Activated CD8-positive, alpha-beta T cell treated with anti-CD3 and anti-CD28 coated beads, Interleukin-2, amount 10 ng/mL, durations not matched to agents 7 days and 5 days (primary cell): ENCODE measurements at regions not wholly inside any gene's neighbourhood (a gene's known extent, or its start where the extent isn't known, plus 50 kb on each side); places are given as distances from the start of the nearest gene placed in this dataset.

ENCODE experiments used
- ATAC-seq: fragments of 150-1000 bp; cut with Tn5 transposase; one replicate; pipeline ENCODE4 v1.10.0; 2021; ENCODE audit warnings: moderate library complexity
- CTCF ChIA-PET: fragments of 350-600 bp; sonication (Branson Sonifier 250); formaldehyde crosslinking; loops from one replicate; lab custom pipeline; 2021; ENCODE audit warnings: antibody characterized with exemption; lab: Charles Lee
- POLR2A ChIA-PET: fragments of 350-600 bp; sonication (Branson Sonifier 250); formaldehyde crosslinking; loops from one replicate; lab custom pipeline; 2021; ENCODE audit warnings: antibody characterized with exemption; lab: Charles Lee
- DNase-seq: peaks from one replicate; pipeline ENCODE4 v3.0.0-alpha.2; 2020
- H3K27ac Mint-ChIP-seq: one replicate; pipeline ENCODE4 v1.8.0; 2021; ENCODE audit warnings: mild to moderate bottlenecking, mixed read lengths
- H3K27me3 Mint-ChIP-seq: one replicate; pipeline ENCODE4 v1.8.0; 2021; ENCODE audit warnings: low read depth, mixed read lengths
- H3K36me3 Mint-ChIP-seq: one replicate; pipeline ENCODE4 v1.8.0; 2021; ENCODE audit warnings: low read depth, mixed read lengths
- H3K4me1 Mint-ChIP-seq: one replicate; pipeline ENCODE4 v1.8.0; 2021; ENCODE audit warnings: low read depth, mixed read lengths
- H3K4me3 Mint-ChIP-seq: one replicate; pipeline ENCODE4 v1.8.0; 2021; ENCODE audit warnings: mild to moderate bottlenecking, mixed read lengths
- H3K9me3 Mint-ChIP-seq: one replicate; pipeline ENCODE4 v1.8.0; 2022; ENCODE audit warnings: mixed read lengths; ENCODE audit not compliant: insufficient read depth

DNA sequence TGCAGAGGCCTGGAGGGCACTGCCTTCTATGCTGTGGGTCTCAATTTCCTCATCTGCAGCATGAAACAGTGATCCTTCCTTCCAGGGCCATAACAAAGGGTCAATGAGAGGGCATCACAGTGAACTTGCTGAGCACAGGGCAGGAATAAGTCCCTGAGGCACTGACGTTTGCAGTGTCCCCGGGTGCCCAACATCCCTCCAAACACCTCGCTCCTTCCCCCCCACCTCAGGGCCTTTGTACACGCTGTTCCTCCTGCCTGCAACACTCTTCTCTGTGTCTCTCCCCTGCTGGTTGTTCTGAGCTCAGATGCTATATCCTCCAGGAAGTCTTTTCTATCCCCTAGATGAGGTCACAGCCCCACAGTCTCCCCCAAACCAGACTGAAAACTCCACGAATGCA, 59.7 kb upstream of the TCF20 start:
- no peaks in the 10 kb centered on the region for H3K27me3 Mint-ChIP-seq
- CTCF ChIA-PET: no interaction called here
- ATAC-seq: no peak
- no peaks in the 10 kb centered on the region for H3K9me3 Mint-ChIP-seq
- POLR2A ChIA-PET: no interaction called here
- no peaks in the 10 kb centered on the region for H3K36me3 Mint-ChIP-seq
- H3K27ac Mint-ChIP-seq: no peak overlapping the region
- DNase-seq: no peak
- no peak overlapping the region for H3K4me3 Mint-ChIP-seq
- peaks cover 19% of the 10 kb centered on the region for H3K4me1 Mint-ChIP-seq

DNA sequence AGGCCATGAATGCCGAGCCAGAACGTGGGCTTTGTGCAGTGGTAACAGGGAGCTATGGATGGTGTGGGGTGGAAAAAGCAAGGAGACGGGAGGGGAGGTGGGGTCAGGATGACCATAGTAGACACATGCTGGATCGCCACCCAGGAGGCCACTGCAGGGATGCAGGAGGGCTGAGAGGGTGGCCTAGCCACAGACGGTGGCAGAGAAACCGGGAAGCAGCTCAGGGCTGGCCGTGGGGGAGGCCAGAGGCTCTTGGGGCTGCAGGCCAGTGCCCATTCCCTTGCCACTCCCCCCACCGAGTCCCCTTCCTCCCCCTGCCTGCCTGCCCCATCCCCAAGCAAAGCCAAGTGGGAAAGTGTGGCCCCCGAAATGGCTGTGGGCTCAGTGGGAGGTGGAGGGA, 59.1 kb upstream of the TCF20 start:
- DNase-seq (no peak), ATAC-seq (no peak)
- peaks cover 3% of the 10 kb centered on the region for H3K9me3 Mint-ChIP-seq
- no peaks in the 10 kb centered on the region for H3K27me3 Mint-ChIP-seq
- peaks cover 25% of the 10 kb centered on the region for H3K4me1 Mint-ChIP-seq
- POLR2A ChIA-PET: no interaction called here
- H3K36me3 Mint-ChIP-seq: peaks cover 2% of the 10 kb centered on the region
- no peak overlapping the region for H3K27ac Mint-ChIP-seq
- CTCF ChIA-PET: no interaction called here
- H3K4me3 Mint-ChIP-seq: no peak overlapping the region

DNA sequence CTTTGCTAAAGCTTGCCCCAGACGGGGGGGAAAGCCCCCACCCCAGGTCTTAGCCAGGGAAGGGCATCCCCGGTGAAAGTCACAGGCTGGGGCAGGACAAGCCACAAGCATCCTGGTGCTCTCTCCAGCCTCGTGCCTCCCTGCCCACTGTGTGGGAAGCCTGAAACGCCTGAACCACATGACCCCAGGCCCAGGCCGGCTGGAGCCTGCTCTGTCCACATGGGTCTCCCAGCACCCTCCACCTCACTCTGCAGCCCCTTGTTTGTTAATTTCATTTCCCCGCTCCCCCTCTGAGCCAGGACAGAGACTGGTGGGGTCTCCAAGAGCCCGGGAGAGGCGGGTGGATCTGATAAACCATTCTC, 58.3 kb upstream of the TCF20 start:
- Mint-ChIP-seq H3K27ac (no peak overlapping the region), H3K9me3 (peaks cover 6% of the 10 kb centered on the region), H3K36me3 (peaks cover 4% of the 10 kb centered on the region), H3K4me1 (peaks cover 31% of the 10 kb centered on the region), H3K27me3 (no peaks in the 10 kb centered on the region), H3K4me3 (no peak overlapping the region)
- DNase-seq (no peak), ATAC-seq (no peak)
- ChIA-PET CTCF (no interaction called here), POLR2A (no interaction called here)

DNA sequence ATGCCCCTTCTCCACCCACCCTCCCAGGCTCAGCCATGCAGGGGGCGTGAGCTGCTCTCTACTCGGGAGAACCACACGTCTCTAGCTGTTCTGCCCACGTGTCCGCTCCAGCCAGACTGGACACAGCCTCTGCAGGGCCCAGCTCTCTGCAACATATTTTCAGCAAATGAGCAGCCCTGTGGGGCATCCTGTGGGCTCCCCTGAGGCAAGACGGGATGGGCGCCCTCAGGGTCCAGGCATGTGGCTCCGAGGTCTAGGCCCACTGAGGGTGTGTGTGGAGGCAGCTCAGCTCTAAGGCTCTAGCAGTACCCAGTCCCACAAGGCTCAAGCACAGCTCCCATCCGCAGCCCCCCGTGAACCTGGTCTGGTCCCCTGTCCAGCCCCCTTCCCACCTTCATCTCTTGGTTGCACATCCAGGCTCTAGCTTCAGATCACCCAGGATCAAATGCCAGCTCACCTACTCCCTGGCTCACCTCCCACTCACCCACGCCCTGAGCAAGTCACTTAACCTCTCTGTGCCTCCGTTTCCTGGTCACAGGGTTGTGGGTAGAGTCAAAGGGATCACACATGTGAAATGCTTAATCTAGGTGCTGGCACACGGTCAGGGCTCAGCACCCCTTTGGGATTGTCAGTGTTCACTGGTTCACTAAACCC, 57.8 kb upstream of the TCF20 start:
- Mint-ChIP-seq H3K36me3 (peaks cover 7% of the 10 kb centered on the region), H3K27ac (no peak overlapping the region), H3K9me3 (peaks cover 9% of the 10 kb centered on the region), H3K27me3 (no peaks in the 10 kb centered on the region), H3K4me3 (no peak overlapping the region), H3K4me1 (peaks cover 31% of the 10 kb centered on the region)
- DNase-seq (no peak), ATAC-seq (no peak)
- ChIA-PET CTCF (no interaction called here), POLR2A (no interaction called here)

DNA sequence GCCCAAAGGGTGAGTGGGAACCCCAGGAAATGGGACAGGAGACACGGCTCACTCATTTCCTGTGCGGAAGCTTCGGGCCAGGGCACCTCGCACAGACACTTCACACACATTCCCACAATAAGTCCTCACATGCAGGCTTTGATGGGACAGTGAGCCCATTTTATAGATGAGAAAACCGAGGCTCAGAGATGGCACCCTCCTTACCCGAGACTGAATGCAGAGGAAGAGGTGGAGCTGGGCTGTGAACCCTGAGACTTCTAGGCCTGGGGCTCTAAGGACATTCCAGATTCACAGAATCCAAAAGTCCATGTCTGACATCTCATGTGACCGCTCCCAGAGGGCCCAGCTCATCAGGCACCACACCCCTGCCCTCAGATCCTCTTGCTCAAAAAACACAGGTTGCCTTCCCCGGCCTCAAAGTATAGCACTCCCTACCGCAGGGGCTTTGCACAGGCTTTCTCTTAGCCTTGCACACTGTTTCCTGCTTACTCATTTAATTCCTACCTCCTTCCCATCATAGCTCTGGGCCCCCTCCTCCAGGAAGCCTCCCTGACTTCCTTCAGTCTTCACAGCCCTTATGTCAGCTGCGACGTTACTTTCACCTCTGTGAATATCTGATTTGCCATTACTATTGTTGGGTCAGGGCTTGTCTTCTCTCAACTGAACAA, 57.1 kb upstream of the TCF20 start:
- Mint-ChIP-seq H3K27me3 (no peaks in the 10 kb centered on the region), H3K4me1 (peaks cover 31% of the 10 kb centered on the region), H3K36me3 (peaks cover 7% of the 10 kb centered on the region), H3K27ac (no peak overlapping the region), H3K9me3 (peaks cover 9% of the 10 kb centered on the region), H3K4me3 (no peak overlapping the region)
- ChIA-PET POLR2A (no interaction called here), CTCF (no interaction called here)
- no peak for DNase-seq
- ATAC-seq: no peak

DNA sequence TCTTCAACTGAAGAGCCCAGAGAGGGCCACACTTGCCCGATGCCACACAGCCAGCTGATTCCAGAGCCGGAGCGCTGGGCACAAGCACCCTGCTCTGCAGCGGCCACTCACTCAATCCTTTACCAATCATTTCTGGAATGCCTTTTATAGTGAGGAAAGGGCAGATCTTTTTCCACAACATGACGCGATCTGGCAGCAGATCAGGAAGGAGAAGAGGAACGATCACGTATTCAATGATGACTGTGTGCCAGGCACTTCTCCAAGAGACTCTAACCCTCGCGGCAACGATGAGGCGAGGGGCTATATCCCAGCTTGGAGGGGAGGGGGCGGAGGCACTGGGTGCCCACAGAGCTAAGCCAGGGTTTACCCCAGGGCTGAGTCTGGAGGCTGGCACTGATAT, 56.3 kb upstream of the TCF20 start:
- peaks cover 9% of the 10 kb centered on the region for H3K9me3 Mint-ChIP-seq
- no peak for DNase-seq
- no peaks in the 10 kb centered on the region for H3K27me3 Mint-ChIP-seq
- ATAC-seq: no peak
- ChIA-PET CTCF (no interaction called here), POLR2A (no interaction called here)
- H3K4me1 Mint-ChIP-seq: peaks cover 31% of the 10 kb centered on the region
- H3K27ac Mint-ChIP-seq: no peak overlapping the region
- H3K36me3 Mint-ChIP-seq: peaks cover 7% of the 10 kb centered on the region
- no peak overlapping the region for H3K4me3 Mint-ChIP-seq

DNA sequence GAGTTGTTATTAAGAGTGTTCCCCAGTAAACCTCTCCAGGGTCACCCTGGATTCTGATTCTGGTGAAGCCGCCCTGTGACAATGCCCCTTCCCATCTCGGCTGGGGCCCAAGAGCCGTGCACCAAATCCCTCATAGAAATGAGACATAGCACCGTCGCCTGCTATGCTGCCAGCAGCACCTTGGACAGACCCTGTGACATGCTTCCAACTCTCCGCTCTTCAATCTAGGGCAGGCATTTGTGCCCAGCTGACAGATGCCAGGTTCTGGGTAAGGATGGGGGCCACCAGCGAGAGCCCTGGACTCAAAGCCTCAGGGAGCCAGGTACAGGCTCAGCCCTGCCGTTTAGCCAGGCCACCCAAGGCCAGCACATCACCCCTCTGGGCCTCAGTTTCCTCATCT, 55.8 kb upstream of the TCF20 start:
- no peak for ATAC-seq
- DNase-seq: no peak
- ChIA-PET POLR2A (no interaction called here), CTCF (no interaction called here)
- Mint-ChIP-seq H3K36me3 (peaks cover 7% of the 10 kb centered on the region), H3K4me3 (no peak overlapping the region), H3K4me1 (peaks cover 31% of the 10 kb centered on the region), H3K27ac (no peak overlapping the region), H3K9me3 (peaks cover 9% of the 10 kb centered on the region), H3K27me3 (no peaks in the 10 kb centered on the region)

DNA sequence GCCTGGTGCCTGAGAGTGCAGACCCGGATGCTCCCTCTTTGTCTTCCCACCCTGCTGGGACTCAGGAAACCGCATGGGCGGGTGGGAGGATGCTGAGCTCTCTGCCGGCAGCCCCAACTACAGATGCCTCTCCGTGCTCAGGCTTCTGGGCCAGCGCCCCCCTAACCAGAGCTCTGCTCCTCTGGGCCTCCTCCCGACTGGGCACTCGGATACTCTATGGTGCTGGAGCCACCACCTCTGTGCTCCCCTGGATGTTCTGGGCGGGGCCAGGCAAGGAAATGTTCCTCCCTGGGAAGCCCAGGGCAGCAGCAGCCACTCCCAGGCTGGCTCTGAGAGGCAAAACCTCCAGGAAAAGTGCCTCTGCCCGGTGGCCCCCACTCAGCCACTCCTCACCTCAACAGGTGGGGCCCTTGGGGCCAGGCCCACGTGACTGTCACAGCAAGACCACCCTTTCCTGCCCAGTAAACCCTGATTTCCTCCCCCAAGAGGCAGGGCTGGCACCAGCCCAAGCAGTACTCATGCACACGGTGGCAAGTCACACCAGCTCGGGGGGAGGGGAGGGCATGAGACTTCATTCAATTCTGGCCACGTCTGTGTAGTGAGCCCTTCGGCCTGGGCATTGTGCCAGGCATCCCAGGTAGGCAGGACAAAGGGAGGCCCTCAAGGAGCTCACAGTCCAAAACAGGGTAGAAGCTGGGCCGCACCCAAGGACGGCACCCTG, 54.7 kb upstream of the TCF20 start:
- ChIA-PET POLR2A (no interaction called here), CTCF (no interaction called here)
- H3K36me3 Mint-ChIP-seq: peaks cover 7% of the 10 kb centered on the region
- H3K9me3 Mint-ChIP-seq: peaks cover 9% of the 10 kb centered on the region
- ATAC-seq: peak; percentile 52
- H3K4me3 Mint-ChIP-seq: no peak overlapping the region
- no peaks in the 10 kb centered on the region for H3K27me3 Mint-ChIP-seq
- DNase-seq: no peak
- no peak overlapping the region for H3K27ac Mint-ChIP-seq
- H3K4me1 Mint-ChIP-seq: peaks cover 31% of the 10 kb centered on the region

DNA sequence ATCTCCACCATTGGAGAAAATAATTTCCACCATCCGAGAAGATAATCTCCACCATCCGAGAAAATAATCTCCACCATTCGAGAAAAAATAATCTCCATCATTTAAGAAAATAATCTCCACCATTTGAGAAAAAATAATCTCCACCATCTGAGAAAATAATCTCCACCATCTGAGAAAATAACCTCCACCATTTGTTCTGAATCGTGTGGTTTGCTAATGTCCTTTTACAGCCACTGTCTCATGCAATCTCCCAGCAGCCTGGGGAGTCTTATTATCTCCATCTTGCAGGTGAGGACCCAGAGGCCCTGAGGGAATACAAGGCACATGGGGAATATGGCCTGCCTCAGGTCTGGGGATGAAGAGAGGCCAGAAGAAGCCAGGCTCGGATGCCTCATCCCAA, 54.1 kb upstream of the TCF20 start:
- CTCF ChIA-PET: no interaction called here
- POLR2A ChIA-PET: no interaction called here
- H3K27ac Mint-ChIP-seq: peak overlapping the region; percentile 73
- no peaks in the 10 kb centered on the region for H3K27me3 Mint-ChIP-seq
- H3K9me3 Mint-ChIP-seq: peaks cover 9% of the 10 kb centered on the region
- H3K36me3 Mint-ChIP-seq: peaks cover 7% of the 10 kb centered on the region
- peak overlapping the region; percentile 3 for H3K4me3 Mint-ChIP-seq
- H3K4me1 Mint-ChIP-seq: peaks cover 31% of the 10 kb centered on the region
- no peak for DNase-seq
- ATAC-seq: no peak

DNA sequence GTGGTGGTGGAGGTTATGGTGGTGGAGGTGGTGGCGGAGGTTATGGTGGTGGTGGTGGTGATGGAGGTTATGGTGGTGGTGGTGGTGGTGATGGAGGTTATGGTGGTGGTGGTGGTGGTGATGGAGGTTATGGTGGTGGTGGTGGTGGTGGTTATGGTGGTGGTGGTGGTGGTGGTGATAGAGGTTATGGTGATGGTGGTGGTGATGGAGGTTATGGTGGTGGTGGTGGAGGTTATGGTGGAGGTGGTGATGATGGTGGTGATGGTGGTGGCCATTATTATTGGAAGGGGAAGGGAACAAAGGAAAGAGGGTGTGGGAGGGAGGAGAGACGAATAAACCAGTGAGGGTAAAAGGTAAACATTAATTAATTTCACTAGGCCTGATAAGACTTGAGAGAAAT, 53.5 kb upstream of the TCF20 start:
- DNase-seq (no peak), ATAC-seq (no peak)
- Mint-ChIP-seq H3K9me3 (peaks cover 9% of the 10 kb centered on the region), H3K4me3 (no peak overlapping the region), H3K36me3 (peaks cover 7% of the 10 kb centered on the region), H3K27ac (peak overlapping the region; percentile 60), H3K4me1 (peaks cover 31% of the 10 kb centered on the region), H3K27me3 (no peaks in the 10 kb centered on the region)
- CTCF ChIA-PET: no interaction called here
- POLR2A ChIA-PET: no interaction called here

DNA sequence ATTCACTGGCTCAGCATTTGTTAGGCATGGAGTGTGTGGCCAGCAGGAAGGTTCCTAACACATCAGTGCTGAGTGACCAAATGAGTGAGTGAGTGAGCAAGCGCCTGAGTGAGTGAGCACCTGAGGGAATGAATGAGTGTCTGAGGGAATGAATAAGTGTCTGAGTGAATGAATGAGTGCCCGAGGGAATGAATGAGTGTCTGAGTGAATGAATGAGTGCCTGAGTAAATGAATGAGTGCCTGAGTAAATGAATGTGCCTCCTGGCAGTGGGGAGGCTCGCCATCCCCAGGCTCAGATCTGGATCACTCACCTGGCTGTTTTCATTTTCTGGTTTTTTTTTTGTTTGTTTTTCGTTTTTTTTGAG, 52.1 kb upstream of the TCF20 start:
- Mint-ChIP-seq H3K9me3 (peaks cover 9% of the 10 kb centered on the region), H3K4me1 (peaks cover 28% of the 10 kb centered on the region), H3K36me3 (peaks cover 7% of the 10 kb centered on the region), H3K4me3 (no peak overlapping the region), H3K27ac (peak overlapping the region; percentile 32), H3K27me3 (no peaks in the 10 kb centered on the region)
- DNase-seq (no peak), ATAC-seq (no peak)
- POLR2A ChIA-PET: no interaction called here
- CTCF ChIA-PET: no interaction called here

DNA sequence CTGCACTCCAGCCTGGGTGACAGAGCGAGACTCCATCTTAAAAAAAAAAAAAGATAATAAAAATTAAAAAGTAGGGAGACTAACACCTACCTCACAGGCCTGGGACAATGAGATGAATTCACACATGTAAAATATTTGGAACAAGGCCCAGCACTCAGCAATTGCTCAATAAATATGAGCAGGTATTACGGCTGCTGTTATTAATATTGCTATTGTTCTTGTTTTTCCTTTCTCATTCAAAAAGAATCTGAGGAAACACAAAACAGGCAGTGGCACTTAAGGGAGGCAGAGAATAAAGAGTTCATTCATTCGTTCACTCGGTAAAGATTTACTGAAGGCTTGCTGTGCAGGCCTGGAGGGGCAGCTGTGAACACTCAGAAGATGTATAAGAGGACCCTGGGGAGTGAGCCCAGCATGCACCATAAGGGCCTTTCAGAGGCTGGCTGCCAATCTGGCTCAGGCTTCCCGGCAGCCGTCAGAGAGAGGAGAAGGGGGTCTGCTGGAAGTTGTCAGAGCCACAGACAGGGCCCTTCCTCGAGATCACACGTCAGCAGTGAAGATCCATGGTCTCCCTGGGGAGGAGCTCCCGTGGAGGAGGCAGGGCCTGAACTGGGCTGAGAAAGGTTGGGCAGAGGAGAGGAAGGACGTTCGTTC, 51.6 kb upstream of the TCF20 start:
- peaks cover 7% of the 10 kb centered on the region for H3K36me3 Mint-ChIP-seq
- peaks cover 28% of the 10 kb centered on the region for H3K4me1 Mint-ChIP-seq
- ATAC-seq (no peak), DNase-seq (no peak)
- H3K4me3 Mint-ChIP-seq: no peak overlapping the region
- H3K27ac Mint-ChIP-seq: no peak overlapping the region
- H3K27me3 Mint-ChIP-seq: no peaks in the 10 kb centered on the region
- ChIA-PET CTCF (no interaction called here), POLR2A (no interaction called here)
- peaks cover 9% of the 10 kb centered on the region for H3K9me3 Mint-ChIP-seq
